Cardiac muscle cell (in vitro differentiated cells and primary cell): ENCODE measurements at regions not wholly inside any gene's neighbourhood (a gene's known extent, or its start where the extent isn't known, plus 50 kb on each side); places are given as distances from the start of the nearest gene placed in this dataset.

Experiments used
- DNase-seq, 2 donors: peaks; one replicate each; pipeline versions ENCODE4 v3.0.0 to v3.0.0-alpha.2; 2010 to 2017; ENCODE audit warnings: low read depth in 1 of 2, low spot score in 1 of 2
- H3K27ac ChIP-seq: fragments of 200-600 bp; sonication (generic); 2 replicates; pipeline ENCODE4 v1.5.1; 2016
- H3K27me3 ChIP-seq: fragments of 200-600 bp; sonication (generic); 2 replicates; pipeline ENCODE4 v1.6.0; 2016; ENCODE audit warnings: control low read depth
- H3K36me3 ChIP-seq: fragments of 200-600 bp; sonication (generic); 2 replicates; pipeline ENCODE4 v1.5.1; 2016; ENCODE audit warnings: control low read depth
- H3K4me1 ChIP-seq: fragments of 200-600 bp; sonication (generic); 2 replicates; pipeline ENCODE4 v1.8.1; 2017; ENCODE audit warnings: low read depth, mild to moderate bottlenecking, mixed run types
- H3K4me3 ChIP-seq: fragments of 200-600 bp; sonication (generic); 2 replicates; pipeline ENCODE4 v1.5.1; 2016; ENCODE audit warnings: mild to moderate bottlenecking
- H3K9me3 ChIP-seq: fragments of 200-600 bp; sonication (generic); 2 replicates; pipeline ENCODE4 v1.5.1; 2017; ENCODE audit warnings: low read depth, mild to moderate bottlenecking, control low read depth
- TF ChIP-seq, protein P1 (sequence below): IDR thresholded peaks from 2 replicates; pipeline ENCODE4 v1.5.1; 2012; ENCODE audit warnings: low read depth, mild to moderate bottlenecking, low read length

DNA sequence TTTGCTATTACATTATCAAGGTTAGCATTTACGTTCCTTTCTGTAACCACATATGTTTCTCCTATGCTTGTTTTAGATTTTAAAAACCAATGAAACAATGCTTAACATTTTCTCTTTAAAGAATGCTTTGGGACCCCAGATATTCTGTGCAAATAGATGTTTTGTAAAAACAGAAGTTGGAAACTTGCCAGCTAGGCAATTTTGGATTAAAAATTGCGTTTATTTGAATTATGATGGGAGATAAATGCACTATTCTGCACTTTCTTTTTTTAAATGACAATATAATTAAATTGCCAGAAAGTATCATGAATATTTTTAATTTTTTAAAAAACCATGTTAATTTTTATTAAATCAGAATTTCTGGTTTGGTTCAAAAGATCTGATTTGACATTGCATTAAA lies 81.6 kb downstream of the MACIR start:
- H3K4me1 ChIP-seq = no peaks in the 10 kb centered on the region
- no peaks in the 10 kb centered on the region for H3K27me3 ChIP-seq
- no peak overlapping the region for H3K4me3 ChIP-seq
- no peak overlapping the region for H3K27ac ChIP-seq
- TF ChIP-seq, protein P1, sequence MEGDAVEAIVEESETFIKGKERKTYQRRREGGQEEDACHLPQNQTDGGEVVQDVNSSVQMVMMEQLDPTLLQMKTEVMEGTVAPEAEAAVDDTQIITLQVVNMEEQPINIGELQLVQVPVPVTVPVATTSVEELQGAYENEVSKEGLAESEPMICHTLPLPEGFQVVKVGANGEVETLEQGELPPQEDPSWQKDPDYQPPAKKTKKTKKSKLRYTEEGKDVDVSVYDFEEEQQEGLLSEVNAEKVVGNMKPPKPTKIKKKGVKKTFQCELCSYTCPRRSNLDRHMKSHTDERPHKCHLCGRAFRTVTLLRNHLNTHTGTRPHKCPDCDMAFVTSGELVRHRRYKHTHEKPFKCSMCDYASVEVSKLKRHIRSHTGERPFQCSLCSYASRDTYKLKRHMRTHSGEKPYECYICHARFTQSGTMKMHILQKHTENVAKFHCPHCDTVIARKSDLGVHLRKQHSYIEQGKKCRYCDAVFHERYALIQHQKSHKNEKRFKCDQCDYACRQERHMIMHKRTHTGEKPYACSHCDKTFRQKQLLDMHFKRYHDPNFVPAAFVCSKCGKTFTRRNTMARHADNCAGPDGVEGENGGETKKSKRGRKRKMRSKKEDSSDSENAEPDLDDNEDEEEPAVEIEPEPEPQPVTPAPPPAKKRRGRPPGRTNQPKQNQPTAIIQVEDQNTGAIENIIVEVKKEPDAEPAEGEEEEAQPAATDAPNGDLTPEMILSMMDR = no peak
- H3K36me3 ChIP-seq = no peaks in the 10 kb centered on the region
- DNase-seq = no peak
- H3K9me3 ChIP-seq = no peaks in the 10 kb centered on the region

- H3K27me3 ChIP-seq = no peaks in the 10 kb centered on the region
- no peak overlapping the region for H3K4me3 ChIP-seq
- no peak overlapping the region for H3K27ac ChIP-seq
- no peaks in the 10 kb centered on the region for H3K36me3 ChIP-seq
- DNase-seq = no peak
- TF ChIP-seq, protein P1 = no peak
- no peaks in the 10 kb centered on the region for H3K9me3 ChIP-seq
- peaks cover 13% of the 10 kb centered on the region for H3K4me1 ChIP-seq
These were observed 78.4 kb downstream of the MACIR start for GRCh38 chr5:103336941-103337340.

DNA sequence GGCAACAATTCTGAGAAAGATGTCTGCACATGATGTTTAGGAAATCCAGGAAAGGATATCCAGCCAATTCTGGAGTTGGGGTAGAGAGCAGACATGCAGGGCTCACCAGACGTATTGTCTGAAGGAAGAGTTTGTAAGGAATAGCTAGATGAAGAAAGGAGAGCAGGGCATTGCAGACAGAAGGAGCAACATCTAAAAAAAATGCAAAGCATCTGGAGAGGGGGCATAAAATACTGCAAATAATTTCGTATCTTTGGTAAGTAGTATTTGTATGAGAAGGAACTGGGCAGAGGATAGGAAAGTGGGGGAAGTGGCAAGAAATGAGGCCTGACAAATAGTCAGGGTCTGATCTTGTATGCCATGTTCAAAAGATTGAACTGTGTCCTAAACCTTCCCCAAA lies 74.8 kb downstream of the MACIR start:
- no peaks in the 10 kb centered on the region for H3K27me3 ChIP-seq
- no peak for DNase-seq
- TF ChIP-seq, protein P1 = no peak
- H3K4me1 ChIP-seq = peaks cover 13% of the 10 kb centered on the region
- no peaks in the 10 kb centered on the region for H3K9me3 ChIP-seq
- H3K4me3 ChIP-seq = no peak overlapping the region
- no peak overlapping the region for H3K27ac ChIP-seq
- no peaks in the 10 kb centered on the region for H3K36me3 ChIP-seq

DNA sequence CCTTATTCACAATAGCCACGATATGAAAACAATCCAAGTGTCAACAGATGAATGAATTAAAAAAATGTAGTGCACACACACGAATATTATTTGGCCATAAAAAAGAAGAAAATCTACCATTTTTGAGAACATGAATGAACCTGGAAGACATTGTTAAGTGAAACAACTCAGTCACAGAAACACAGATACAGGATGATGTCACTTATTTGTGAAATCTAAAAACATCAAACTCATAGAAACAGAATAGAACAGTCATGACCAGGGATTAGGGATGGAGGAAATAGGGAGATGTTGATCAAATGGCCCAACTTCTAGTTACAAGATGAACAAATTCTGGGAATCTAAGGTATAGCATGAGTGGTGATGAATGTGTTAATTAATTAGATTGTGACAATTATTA lies 72.3 kb downstream of the MACIR start:
- no peaks in the 10 kb centered on the region for H3K36me3 ChIP-seq
- no peaks in the 10 kb centered on the region for H3K27me3 ChIP-seq
- H3K27ac ChIP-seq = no peak overlapping the region
- H3K4me3 ChIP-seq = no peak overlapping the region
- H3K4me1 ChIP-seq = peaks cover 13% of the 10 kb centered on the region
- no peaks in the 10 kb centered on the region for H3K9me3 ChIP-seq
- DNase-seq = no peak
- TF ChIP-seq, protein P1 = no peak
